ENCODE measurements at regions not wholly inside any gene's neighbourhood (a gene's known extent, or its start where the extent isn't known, plus 50 kb on each side); places are given as distances from the start of the nearest gene placed in this dataset.

- no peak for DNase-seq (ENCODE audit: low spot score)
Measured at GRCh38 chr2:238985041-238985729, 137.3 kb downstream of the TWIST2 start.

- no peak for DNase-seq (ENCODE audit: low spot score)
Measured at GRCh38 chr2:238985931-238986446, 138.1 kb downstream of the TWIST2 start.

GRCh38 chr2:238986491-238987351, 138.8 kb downstream of the TWIST2 start:
- DNase-seq (ENCODE audit: low spot score): no peak

- DNase-seq (ENCODE audit: low spot score): no peak
Measured at GRCh38 chr2:238987352-238987981, 139.6 kb downstream of the TWIST2 start.

GRCh38 chr2:238988105-238988504, 140.2 kb downstream of the TWIST2 start:
- DNase-seq (ENCODE audit: low spot score): no peak

- DNase-seq (ENCODE audit: low spot score): no peak
Measured at GRCh38 chr2:238988752-238989151, 140.9 kb downstream of the TWIST2 start.

- DNase-seq (ENCODE audit: low spot score): no peak
Measured at GRCh38 chr2:238989484-238989883, 141.6 kb downstream of the TWIST2 start.

- no peak for DNase-seq (ENCODE audit: low spot score)
Measured at GRCh38 chr2:238994432-238994831, 146.5 kb downstream of the TWIST2 start.

- DNase-seq (ENCODE audit: low spot score): no peak
Measured at GRCh38 chr2:238994876-238995275, 147.0 kb downstream of the TWIST2 start.

- no peak for DNase-seq (ENCODE audit: low spot score)
Measured at GRCh38 chr2:238995634-238996033, 147.7 kb downstream of the TWIST2 start.

GRCh38 chr2:238996331-238997136, 148.6 kb downstream of the TWIST2 start:
- no peak for DNase-seq (ENCODE audit: low spot score)

GRCh38 chr2:238997137-238997390, 149.2 kb downstream of the TWIST2 start:
- no peak for DNase-seq (ENCODE audit: low spot score)

- no peak for DNase-seq (ENCODE audit: low spot score)
Measured at GRCh38 chr2:238997684-238998083, 149.8 kb downstream of the TWIST2 start.
